ENCODE measurements at regions not wholly inside any gene's neighbourhood (a gene's known extent, or its start where the extent isn't known, plus 50 kb on each side); places are given as distances from the start of the nearest gene placed in this dataset.

DNA sequence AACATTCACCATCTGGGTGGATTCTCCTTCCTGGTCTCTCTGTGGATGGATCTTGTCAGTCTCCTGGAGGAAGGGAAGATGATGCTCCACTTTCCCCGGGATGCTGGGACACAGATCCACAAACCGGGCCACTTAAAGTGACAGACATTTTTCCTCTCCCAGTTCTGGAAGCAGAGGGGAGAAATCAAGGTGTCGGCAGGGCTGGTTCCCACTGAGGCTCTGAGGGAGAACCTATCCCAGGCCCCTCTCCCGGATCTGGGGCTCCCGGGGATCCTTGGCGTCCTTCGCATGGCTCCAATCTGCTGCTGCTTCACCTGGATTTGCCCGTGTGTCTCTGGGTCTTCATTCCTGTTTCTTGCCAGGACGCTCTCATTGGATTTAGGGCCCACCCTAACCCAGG, 263.1 kb upstream of the TNRC6C start:
- Histone ChIP-seq H3K4me1 (ENCODE audit: control insufficient read depth, low read length) (peaks cover 6% of the 10 kb centered on the region; the same call in 1 of the 2 replicates), H3F3A (ENCODE audit: control insufficient read depth, insufficient read depth) (no peaks in the 10 kb centered on the region), H3K27ac (ENCODE audit: low read depth, low read length) (no peak overlapping the region), H3K9me2 (replicated peaks; ENCODE audit: control insufficient read depth, low read length) (no peaks in the 10 kb centered on the region), H3K36me3 (ENCODE audit: control insufficient read depth, low read length) (no peaks in the 10 kb centered on the region), H3K4me2 (ENCODE audit: low read length) (no peak overlapping the region), H3K4me3 (ENCODE audit: low read length) (no peak overlapping the region), H3K27me3 (ENCODE audit: control insufficient read depth, low read length) (peaks cover 26% of the 10 kb centered on the region), H3K9me3 (ENCODE audit: control insufficient read depth, insufficient read depth, low read length) (no peaks in the 10 kb centered on the region), H3K79me2 (ENCODE audit: control insufficient read depth, low read length) (no peaks in the 10 kb centered on the region), H4K20me1 (ENCODE audit: control insufficient read depth, insufficient read depth, low read depth, low read length) (no peaks in the 10 kb centered on the region)
- TF ChIP-seq EZH2phosphoT487 (IDR thresholded peaks at IDR 0.05; ENCODE audit: borderline replicate concordance, low read length): no peak
- TF ChIP-seq, protein P1, sequence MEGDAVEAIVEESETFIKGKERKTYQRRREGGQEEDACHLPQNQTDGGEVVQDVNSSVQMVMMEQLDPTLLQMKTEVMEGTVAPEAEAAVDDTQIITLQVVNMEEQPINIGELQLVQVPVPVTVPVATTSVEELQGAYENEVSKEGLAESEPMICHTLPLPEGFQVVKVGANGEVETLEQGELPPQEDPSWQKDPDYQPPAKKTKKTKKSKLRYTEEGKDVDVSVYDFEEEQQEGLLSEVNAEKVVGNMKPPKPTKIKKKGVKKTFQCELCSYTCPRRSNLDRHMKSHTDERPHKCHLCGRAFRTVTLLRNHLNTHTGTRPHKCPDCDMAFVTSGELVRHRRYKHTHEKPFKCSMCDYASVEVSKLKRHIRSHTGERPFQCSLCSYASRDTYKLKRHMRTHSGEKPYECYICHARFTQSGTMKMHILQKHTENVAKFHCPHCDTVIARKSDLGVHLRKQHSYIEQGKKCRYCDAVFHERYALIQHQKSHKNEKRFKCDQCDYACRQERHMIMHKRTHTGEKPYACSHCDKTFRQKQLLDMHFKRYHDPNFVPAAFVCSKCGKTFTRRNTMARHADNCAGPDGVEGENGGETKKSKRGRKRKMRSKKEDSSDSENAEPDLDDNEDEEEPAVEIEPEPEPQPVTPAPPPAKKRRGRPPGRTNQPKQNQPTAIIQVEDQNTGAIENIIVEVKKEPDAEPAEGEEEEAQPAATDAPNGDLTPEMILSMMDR (IDR thresholded peaks at IDR 0.05; ENCODE audit: low read depth, low read length, poor library complexity, severe bottlenecking): no peak

DNA sequence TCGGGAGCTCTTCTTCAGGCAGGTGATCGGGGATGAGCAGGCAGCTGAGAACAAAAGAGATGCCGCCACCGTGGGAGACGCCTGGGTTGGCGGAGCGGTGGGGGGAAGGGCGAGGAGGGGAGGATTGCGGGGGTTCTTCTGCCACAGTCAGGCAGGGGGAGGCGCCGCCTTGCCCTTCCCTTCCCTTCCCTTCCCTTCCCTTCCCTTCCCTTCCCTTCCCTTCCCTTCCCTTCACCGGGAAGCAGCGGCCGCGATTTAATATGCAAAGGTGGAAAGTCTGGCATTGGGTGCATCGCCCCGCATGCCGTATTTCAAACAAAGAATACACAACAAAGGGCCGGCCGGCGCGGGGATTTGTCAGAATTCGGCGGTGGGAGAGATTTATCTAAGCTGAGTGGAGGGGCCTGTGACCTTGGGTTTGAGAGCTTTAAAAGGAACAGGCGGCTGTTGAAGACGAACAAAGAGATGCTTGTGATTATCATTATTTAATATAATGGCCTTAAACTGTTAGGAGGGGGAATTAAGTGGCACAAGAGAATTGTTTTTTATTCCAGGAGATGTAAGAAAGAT, 262.3 kb upstream of the TNRC6C start:
- H4K20me1 ChIP-seq (ENCODE audit: control insufficient read depth, insufficient read depth, low read depth, low read length): no peaks in the 10 kb centered on the region
- H3K36me3 ChIP-seq (ENCODE audit: control insufficient read depth, low read length): no peaks in the 10 kb centered on the region

GRCh38 chr17:77696721-77697460, 261.6 kb upstream of the TNRC6C start:
- Histone ChIP-seq H3F3A (ENCODE audit: control insufficient read depth, insufficient read depth) (no peaks in the 10 kb centered on the region), H4K20me1 (ENCODE audit: control insufficient read depth, insufficient read depth, low read depth, low read length) (no peaks in the 10 kb centered on the region), H3K4me3 (ENCODE audit: low read length) (no peak overlapping the region), H3K4me2 (ENCODE audit: low read length) (no peak overlapping the region), H3K27ac (ENCODE audit: low read depth, low read length) (no peak overlapping the region), H3K9me2 (replicated peaks; ENCODE audit: control insufficient read depth, low read length) (no peaks in the 10 kb centered on the region), H3K27me3 (ENCODE audit: control insufficient read depth, low read length) (peaks cover 26% of the 10 kb centered on the region), H3K4me1 (ENCODE audit: control insufficient read depth, low read length) (no peaks in the 10 kb centered on the region), H3K79me2 (ENCODE audit: control insufficient read depth, low read length) (no peaks in the 10 kb centered on the region), H3K9me3 (ENCODE audit: control insufficient read depth, insufficient read depth, low read length) (peaks cover 5% of the 10 kb centered on the region; the same call in 1 of the 2 replicates), H3K36me3 (ENCODE audit: control insufficient read depth, low read length) (no peaks in the 10 kb centered on the region)
- TF ChIP-seq EZH2phosphoT487 (IDR thresholded peaks at IDR 0.05; ENCODE audit: borderline replicate concordance, low read length): no peak
- TF ChIP-seq, protein P1 (IDR thresholded peaks at IDR 0.05; ENCODE audit: low read depth, low read length, poor library complexity, severe bottlenecking): no peak

More for the DNA sequence above, 262.3 kb upstream of the TNRC6C start:
- H3K4me2 ChIP-seq (ENCODE audit: low read length): no peak overlapping the region
- no peaks in the 10 kb centered on the region for H3F3A ChIP-seq (ENCODE audit: control insufficient read depth, insufficient read depth)
- TF ChIP-seq, protein P1 (IDR thresholded peaks at IDR 0.05; ENCODE audit: low read depth, low read length, poor library complexity, severe bottlenecking): no peak
- no peak for TF ChIP-seq EZH2phosphoT487 (IDR thresholded peaks at IDR 0.05; ENCODE audit: borderline replicate concordance, low read length)
- H3K4me1 ChIP-seq (ENCODE audit: control insufficient read depth, low read length): no peaks in the 10 kb centered on the region
- peaks cover 26% of the 10 kb centered on the region for H3K27me3 ChIP-seq (ENCODE audit: control insufficient read depth, low read length)
- no peaks in the 10 kb centered on the region for H3K9me3 ChIP-seq (ENCODE audit: control insufficient read depth, insufficient read depth, low read length)
- no peaks in the 10 kb centered on the region for H3K9me2 ChIP-seq (replicated peaks; ENCODE audit: control insufficient read depth, low read length)
- H3K79me2 ChIP-seq (ENCODE audit: control insufficient read depth, low read length): no peaks in the 10 kb centered on the region
- no peak overlapping the region for H3K27ac ChIP-seq (ENCODE audit: low read depth, low read length)
- no peak overlapping the region for H3K4me3 ChIP-seq (ENCODE audit: low read length)
